VCaP (cell line): ENCODE measurements at regions not wholly inside any gene's neighbourhood (a gene's known extent, or its start where the extent isn't known, plus 50 kb on each side); places are given as distances from the start of the nearest gene placed in this dataset.

ENCODE experiments used
- H3K27ac ChIP-seq: fragments of 450-650 bp; 2 replicates; pipeline ENCODE4 v1.5.1; 2017
- CTCF ChIP-seq: fragments of 450-650 bp; conservative IDR thresholded peaks from 2 replicates; pipeline ENCODE4 v1.5.1; 2017; ENCODE audit warnings: mild to moderate bottlenecking, moderate library complexity

- H3K27ac ChIP-seq, result no peak overlapping the region
- no peak for TF ChIP-seq CTCF
Measured at GRCh38 chr18:78145096-78145495, 834.5 kb upstream of the SALL3 start.

GRCh38 chr18:78146136-78147085, 833.2 kb upstream of the SALL3 start:
- no peak for TF ChIP-seq CTCF

GRCh38 chr18:78150590-78150989, 829.0 kb upstream of the SALL3 start:
- TF ChIP-seq CTCF, result no peak
- H3K27ac ChIP-seq, result no peak overlapping the region

More at GRCh38 chr18:78146136-78147085, 833.2 kb upstream of the SALL3 start:
- no peak overlapping the region for H3K27ac ChIP-seq

DNA sequence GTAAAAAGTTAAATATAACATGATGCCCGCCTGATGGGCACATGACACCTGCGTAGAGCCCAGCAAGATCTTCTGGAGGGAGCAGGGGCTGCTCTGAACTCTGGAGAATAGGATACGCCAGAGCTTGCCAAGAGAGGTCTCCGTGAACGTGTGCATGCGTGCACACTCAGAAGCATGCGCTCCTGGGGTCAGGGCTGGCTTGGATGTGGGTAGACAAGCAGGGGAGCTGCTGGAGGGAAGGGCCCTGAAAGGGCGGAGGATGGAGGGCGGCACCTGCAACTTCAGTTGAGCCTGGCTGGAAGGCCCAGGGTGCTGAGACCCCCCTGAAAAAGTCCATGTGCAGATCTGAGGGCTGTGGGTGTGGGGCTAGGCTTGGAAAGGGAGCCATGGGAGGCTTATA, 828.4 kb upstream of the SALL3 start:
- no peak overlapping the region for H3K27ac ChIP-seq
- no peak for TF ChIP-seq CTCF

- TF ChIP-seq CTCF, result no peak
- no peak overlapping the region for H3K27ac ChIP-seq
Measured at GRCh38 chr18:78151948-78152725, 827.5 kb upstream of the SALL3 start.

DNA sequence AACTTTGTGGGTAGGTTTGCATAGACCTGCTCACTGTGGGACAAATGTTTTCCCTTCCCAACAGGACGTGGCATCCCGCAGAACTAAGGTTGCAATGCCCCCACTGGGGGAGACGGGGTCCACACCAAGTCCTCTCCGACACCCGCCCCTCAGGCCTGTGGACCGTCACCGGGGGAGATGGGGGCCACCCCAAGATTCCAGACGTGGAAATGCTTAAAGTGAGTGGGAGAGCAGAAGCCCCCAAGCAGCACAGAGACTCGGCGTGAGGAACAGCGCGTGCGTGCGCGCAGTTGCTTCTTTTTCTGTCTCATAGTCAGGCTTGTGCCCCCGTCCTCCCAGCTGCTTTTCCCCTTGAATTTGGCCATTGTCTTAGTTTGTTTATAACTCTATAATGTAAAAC, 826.3 kb upstream of the SALL3 start:
- no peak for TF ChIP-seq CTCF
- H3K27ac ChIP-seq, result no peak overlapping the region

GRCh38 chr18:78154444-78154843, 825.2 kb upstream of the SALL3 start:
- no peak overlapping the region for H3K27ac ChIP-seq
- TF ChIP-seq CTCF, result no peak
